HEK293 (cell line): ENCODE measurements at regions not wholly inside any gene's neighbourhood (a gene's known extent, or its start where the extent isn't known, plus 50 kb on each side); places are given as distances from the start of the nearest gene placed in this dataset.

ENCODE experiments used
- ATF2 ChIP-seq: fragments of 450-650 bp; formaldehyde crosslinking; IDR thresholded peaks from 2 replicates; pipeline ENCODE4 v1.5.1; 2016; ENCODE audit warnings: missing biosample characterization, missing genetic modification characterization, low read depth
- CTCF ChIP-seq: fragments of 450-650 bp; formaldehyde crosslinking; IDR thresholded peaks from 2 replicates; pipeline ENCODE4 v1.5.1; 2016; ENCODE audit warnings: missing biosample characterization, missing genetic modification characterization
- SETDB1 ChIP-seq: IDR thresholded peaks from one replicate; pipeline ENCODE4 v1.6.1; 2017; ENCODE audit warnings: mild to moderate bottlenecking, low read length, moderate library complexity, mixed read lengths; ENCODE audit not compliant: insufficient read length
- ZEB2 ChIP-seq: fragments of 450-650 bp; formaldehyde crosslinking; IDR thresholded peaks from 2 replicates; pipeline ENCODE4 v1.5.1; 2016; ENCODE audit warnings: missing biosample characterization, missing genetic modification characterization
- ZNF18 ChIP-seq: fragments of 450-650 bp; formaldehyde crosslinking; IDR thresholded peaks from 2 replicates; pipeline ENCODE4 v1.5.1; 2016; ENCODE audit warnings: missing biosample characterization, missing genetic modification characterization
- ZNF24 ChIP-seq: fragments of 450-650 bp; formaldehyde crosslinking; IDR thresholded peaks from 2 replicates; pipeline ENCODE4 v1.5.1; 2016; ENCODE audit warnings: missing biosample characterization, missing genetic modification characterization
- ZNF354C ChIP-seq: fragments of 450-650 bp; formaldehyde crosslinking; IDR thresholded peaks from 2 replicates; pipeline ENCODE4 v1.5.1; 2016; ENCODE audit warnings: missing biosample characterization, missing genetic modification characterization, low read depth, borderline replicate concordance
- ZNF473 ChIP-seq: fragments of 450-650 bp; formaldehyde crosslinking; IDR thresholded peaks from 2 replicates; pipeline ENCODE4 v1.5.1; 2017; ENCODE audit warnings: missing biosample characterization, missing genetic modification characterization
- ZNF558 ChIP-seq: fragments of 450-650 bp; formaldehyde crosslinking; IDR thresholded peaks from 2 replicates; pipeline ENCODE4 v1.5.1; 2016; ENCODE audit warnings: missing biosample characterization, missing genetic modification characterization
- ZNF623 ChIP-seq: fragments of 450-650 bp; formaldehyde crosslinking; IDR thresholded peaks from 2 replicates; pipeline ENCODE4 v1.5.1; 2016; ENCODE audit warnings: missing biosample characterization, missing genetic modification characterization
- ZNF830 ChIP-seq: fragments of 450-650 bp; IDR thresholded peaks from 2 replicates; pipeline ENCODE4 v1.5.0; 2018; ENCODE audit warnings: missing biosample characterization, missing genetic modification characterization, low read depth, mild to moderate bottlenecking, moderate library complexity

- TF ChIP-seq CTCF (tag by site-specific recombination), result no peak
- no peak for TF ChIP-seq SETDB1
- TF ChIP-seq ZNF473 (tag by site-specific recombination), result no peak
- TF ChIP-seq ZNF623 (tag by site-specific recombination), result no peak
- TF ChIP-seq ZEB2 (tag by site-specific recombination), result no peak
- no peak for TF ChIP-seq ZNF558
- no peak for TF ChIP-seq ZNF830 (tag by site-specific recombination)
- TF ChIP-seq ZNF354C, result no peak
- no peak for TF ChIP-seq ZNF18
- no peak for TF ChIP-seq ZNF24 (tag by site-specific recombination)
- no peak for TF ChIP-seq ATF2 (tag by site-specific recombination)
Observed at GRCh38 chr1:4019606-4020331, 119.7 kb upstream of the C1orf174 start.
